Transverse colon (tissue), 1 donor: ENCODE measurements at regions not wholly inside any gene's neighbourhood (a gene's known extent, or its start where the extent isn't known, plus 50 kb on each side); places are given as distances from the start of the nearest gene placed in this dataset.

Source experiments
- EP300 ChIP-seq: sonication (generic); formaldehyde crosslinking; IDR thresholded peaks from one replicate; pipeline ENCODE4 v1.6.1; 2017; ENCODE audit warnings: antibody characterized with exemption, low read depth
- POLR2A ChIP-seq: fragments of 450-650 bp; IDR thresholded peaks from one replicate; pipeline ENCODE4 v1.6.1; 2016; ENCODE audit warnings: antibody characterized with exemption, mild to moderate bottlenecking, moderate library complexity

- TF ChIP-seq POLR2A = no peak
- TF ChIP-seq EP300 = no peak
Measured at GRCh38 chr19:27635401-27635800, 1577.5 kb downstream of the UQCRFS1 start.
